DMS153 (cell line): ENCODE measurements at regions not wholly inside any gene's neighbourhood (a gene's known extent, or its start where the extent isn't known, plus 50 kb on each side); places are given as distances from the start of the nearest gene placed in this dataset.
A peak's percentile ranks its signal among the peaks of the same experiment; 100 is the strongest.

ENCODE experiments used
- DNase-seq: peaks from one replicate; lab custom pipeline; 2025; lab: John Stamatoyannopoulos, UW

GRCh38 chr18:51400721-51401120 is 203.2 kb upstream of the MEX3C start:
- DNase-seq, result no peak

- DNase-seq, result no peak
These were observed 204.4 kb upstream of the MEX3C start for GRCh38 chr18:51401912-51402311.

GRCh38 chr18:51404620-51405019 is 207.1 kb upstream of the MEX3C start:
- no peak for DNase-seq

- no peak for DNase-seq
These were observed 208.4 kb upstream of the MEX3C start for GRCh38 chr18:51405683-51406477.

- no peak for DNase-seq
These were observed 220.4 kb upstream of the MEX3C start for GRCh38 chr18:51417643-51418483.

GRCh38 chr18:51425475-51425874 is 228.0 kb upstream of the MEX3C start:
- no peak for DNase-seq

GRCh38 chr18:51425889-51426288 is 228.4 kb upstream of the MEX3C start:
- peak; percentile 5 for DNase-seq

GRCh38 chr18:51426996-51427395 is 229.5 kb upstream of the MEX3C start:
- DNase-seq, result no peak

GRCh38 chr18:51429644-51430043 is 232.2 kb upstream of the MEX3C start:
- no peak for DNase-seq

- no peak for DNase-seq
These were observed 233.1 kb upstream of the MEX3C start for GRCh38 chr18:51430538-51430937.

- DNase-seq, result no peak
These were observed 235.8 kb upstream of the MEX3C start for GRCh38 chr18:51433296-51433695.

GRCh38 chr18:51433881-51434280 is 236.4 kb upstream of the MEX3C start:
- no peak for DNase-seq

GRCh38 chr18:51437280-51438271 is 240.1 kb upstream of the MEX3C start:
- DNase-seq, result no peak

GRCh38 chr18:51438797-51439350 is 241.4 kb upstream of the MEX3C start:
- no peak for DNase-seq

- no peak for DNase-seq
These were observed 244.5 kb upstream of the MEX3C start for GRCh38 chr18:51442012-51442411.

GRCh38 chr18:51446571-51447210 is 249.2 kb upstream of the MEX3C start:
- no peak for DNase-seq

- no peak for DNase-seq
These were observed 250.2 kb upstream of the MEX3C start for GRCh38 chr18:51447351-51448342.

- no peak for DNase-seq
These were observed 251.5 kb upstream of the MEX3C start for GRCh38 chr18:51448949-51449348.

- no peak for DNase-seq
These were observed 256.1 kb upstream of the MEX3C start for GRCh38 chr18:51453594-51453993.

- DNase-seq, result no peak
These were observed 261.4 kb upstream of the MEX3C start for GRCh38 chr18:51458861-51459260.
